ENCODE measurements at regions not wholly inside any gene's neighbourhood (a gene's known extent, or its start where the extent isn't known, plus 50 kb on each side); places are given as distances from the start of the nearest gene placed in this dataset.
"Not testable (repeated sequence)": the region's sequence is repeated elsewhere in the genome, so short reads cannot be mapped to it uniquely, and the experiment has no call there.

DNA sequence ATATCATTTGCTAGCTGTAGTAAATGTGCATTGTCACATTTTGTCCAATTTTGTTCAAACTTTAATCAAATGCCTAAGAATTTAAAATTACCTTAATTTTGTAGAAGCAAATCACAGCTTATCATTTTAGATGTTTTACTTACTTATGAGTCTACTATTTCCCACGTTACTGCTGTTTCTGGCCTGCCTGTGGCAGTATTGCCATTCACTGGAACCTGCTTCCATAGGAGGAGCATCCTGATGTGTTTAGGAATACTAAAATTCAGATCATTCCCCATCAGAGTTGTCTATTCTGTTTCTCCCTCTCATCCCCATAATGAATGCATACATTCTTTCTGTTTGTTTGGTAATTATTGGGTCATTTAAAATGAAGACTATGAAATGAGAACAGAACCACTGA lies 119.5 kb upstream of the SNRPN start:
- DNase-seq (ENCODE audit: low read depth): no peak

GRCh38 chr15:24848050-24848449 lies 106.7 kb upstream of the SNRPN start:
- no peak for DNase-seq (ENCODE audit: low read depth)

DNA sequence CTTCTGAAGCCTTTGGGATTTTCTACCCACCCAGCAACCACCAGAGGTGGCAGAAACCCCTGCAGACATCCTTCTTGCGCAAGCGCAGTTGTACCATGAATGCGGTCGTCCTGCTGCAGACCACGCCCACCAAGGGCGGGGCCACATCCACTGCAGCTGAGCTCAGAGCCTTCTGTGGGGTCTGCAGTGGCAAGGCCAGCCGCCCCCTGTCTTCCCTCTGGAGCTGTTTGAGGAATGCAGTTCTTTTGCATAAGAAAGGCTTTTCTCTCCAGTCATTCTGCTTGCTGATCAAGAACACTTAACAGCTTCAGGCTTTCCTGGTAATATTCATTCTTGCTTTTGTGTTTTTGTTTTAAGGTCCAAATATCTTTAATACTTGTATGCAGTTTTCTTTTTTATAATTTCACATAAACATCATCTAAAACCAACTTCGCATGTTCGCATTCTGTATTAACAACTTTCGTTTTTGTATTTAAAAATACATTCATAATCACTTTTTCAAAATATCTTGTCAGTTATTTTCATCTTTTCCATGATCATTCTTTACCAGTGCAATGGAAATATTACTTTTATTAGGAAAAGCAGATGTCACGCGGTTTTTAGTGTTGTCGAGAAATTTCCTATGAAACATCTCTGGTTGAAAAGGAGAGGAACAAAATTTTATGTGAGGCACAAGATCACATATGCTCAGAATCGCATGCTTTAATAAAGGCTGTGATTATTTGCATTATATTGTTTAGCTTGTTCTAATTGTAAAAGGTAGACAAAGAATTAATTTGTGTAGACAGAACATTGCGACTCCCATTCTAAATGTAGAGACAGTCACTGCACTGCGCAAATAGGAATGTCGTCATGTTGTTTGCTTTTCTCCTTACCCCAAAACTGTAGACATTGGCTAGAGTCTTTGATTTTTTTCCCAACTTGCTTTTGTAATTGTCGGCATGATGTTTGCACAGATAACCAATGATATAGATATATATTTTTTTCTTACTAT lies 98.1 kb upstream of the SNRPN start:
- no peak for DNase-seq (ENCODE audit: low read depth)

DNA sequence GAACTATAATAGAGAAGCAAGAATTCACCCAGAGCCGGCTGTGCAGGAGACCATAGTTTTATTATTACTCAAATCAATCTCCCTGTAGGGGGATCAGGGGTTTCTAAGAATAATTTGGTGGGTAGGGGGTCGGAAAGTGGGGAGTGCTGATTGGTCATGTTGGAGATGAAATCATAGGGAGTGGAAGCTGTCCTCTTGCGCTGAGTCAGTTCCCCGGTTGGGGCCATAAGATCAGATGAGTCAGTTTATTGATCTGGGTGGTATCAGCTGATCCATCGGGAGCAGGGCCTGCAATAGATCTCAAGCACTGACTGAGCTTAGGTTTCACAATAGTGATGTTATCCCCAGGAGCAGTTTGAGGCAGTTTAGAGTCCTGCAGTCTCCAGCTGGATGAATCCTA lies 97.0 kb upstream of the SNRPN start:
- no peak for DNase-seq (ENCODE audit: low read depth)

DNA sequence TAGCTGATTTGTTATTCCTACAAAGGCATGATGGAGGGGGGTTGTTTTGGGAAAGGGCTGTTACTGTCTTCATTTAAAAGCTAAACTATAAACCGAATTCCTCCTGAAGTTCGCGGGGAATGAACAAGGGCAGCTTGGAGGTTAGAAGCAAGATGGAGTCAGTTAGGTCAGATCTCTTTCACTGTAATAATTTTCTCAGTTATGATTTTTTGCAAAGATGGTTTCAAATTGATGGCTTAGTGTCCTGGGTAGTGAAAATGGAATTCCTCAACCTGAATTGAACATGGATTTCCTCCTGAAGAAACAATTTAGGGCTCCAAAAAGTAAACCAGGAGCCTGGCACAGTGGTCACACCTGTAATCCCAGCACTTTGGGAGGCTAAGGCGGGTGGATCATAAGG lies 96.6 kb upstream of the SNRPN start:
- not testable (repeated sequence) for DNase-seq (ENCODE audit: low read depth)

DNA sequence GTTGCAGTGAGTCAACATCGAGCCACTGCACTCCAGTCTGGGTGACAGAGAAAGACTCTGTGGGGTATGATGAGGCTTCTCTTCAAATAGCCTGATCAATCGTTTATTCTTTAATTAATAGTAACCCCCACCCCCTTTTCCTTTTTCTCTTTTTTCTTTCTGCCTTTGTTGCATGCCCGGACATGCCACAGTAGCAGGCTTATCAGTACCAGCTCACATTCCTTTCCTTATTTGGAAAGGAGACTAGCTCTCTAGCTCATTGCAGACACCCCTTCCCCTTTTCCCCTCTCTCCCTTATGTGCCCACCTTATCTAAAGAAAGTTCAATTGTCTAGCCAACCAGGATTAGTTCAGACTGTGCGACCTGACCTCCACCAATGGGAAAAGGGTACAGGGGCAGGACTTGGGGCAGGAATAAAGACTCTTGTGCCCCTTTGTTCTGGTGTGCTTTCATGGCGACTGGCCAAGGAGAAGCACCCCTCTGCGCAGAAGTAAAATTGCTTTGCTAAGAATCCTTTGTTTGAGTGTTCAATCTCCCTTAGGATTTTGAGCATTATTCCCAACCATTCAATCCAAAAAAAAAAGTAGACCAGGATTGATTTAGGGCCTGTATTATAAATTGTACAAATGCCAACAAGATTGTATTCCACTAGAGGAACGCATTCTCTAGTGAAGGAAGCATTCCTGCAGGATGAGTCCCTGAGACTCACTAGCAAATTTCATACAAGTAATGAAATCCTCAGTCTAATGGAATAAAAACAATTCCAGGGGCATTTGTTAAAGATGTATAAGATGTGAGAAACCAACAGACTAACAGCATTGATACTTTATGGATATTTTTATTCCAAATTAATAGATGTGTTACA lies 95.8 kb upstream of the SNRPN start:
- DNase-seq (ENCODE audit: low read depth): no peak

- DNase-seq (ENCODE audit: low read depth): no peak
Observed at GRCh38 chr15:24861014-24861690, 93.6 kb upstream of the SNRPN start.

- DNase-seq (ENCODE audit: low read depth): no peak
Observed at GRCh38 chr15:24862726-24863521, 91.9 kb upstream of the SNRPN start.

- DNase-seq (ENCODE audit: low read depth): no peak
Observed at GRCh38 chr15:24865303-24865702, 89.5 kb upstream of the SNRPN start.

GRCh38 chr15:24877174-24877573 lies 77.6 kb upstream of the SNRPN start:
- DNase-seq (ENCODE audit: low read depth): no peak

- DNase-seq (ENCODE audit: low read depth): no peak
Observed at GRCh38 chr15:24878153-24878552, 76.6 kb upstream of the SNRPN start.

DNA sequence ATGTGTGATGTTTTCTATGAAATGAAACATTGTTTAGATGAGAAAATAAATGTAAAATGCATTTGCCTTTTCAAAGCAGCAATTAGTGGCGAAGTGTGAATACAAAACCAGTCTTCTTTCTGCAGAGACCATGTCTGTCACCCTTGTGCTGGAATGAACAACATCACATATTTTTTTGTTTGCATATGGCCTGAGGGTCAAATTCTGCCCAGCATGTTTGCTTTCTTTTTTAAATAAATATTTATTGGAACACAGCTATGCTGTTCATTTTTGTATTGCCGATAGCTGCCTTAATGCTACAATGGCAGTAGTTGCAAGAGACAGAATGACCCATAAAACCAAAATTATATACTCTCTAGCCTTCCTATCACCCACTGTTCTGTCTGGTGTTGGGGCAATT lies 75.3 kb upstream of the SNRPN start:
- no peak for DNase-seq (ENCODE audit: low read depth)

- DNase-seq (ENCODE audit: low read depth): no peak
Observed at GRCh38 chr15:24880663-24881062, 74.1 kb upstream of the SNRPN start.

GRCh38 chr15:24886538-24886937 lies 68.2 kb upstream of the SNRPN start:
- no peak for DNase-seq (ENCODE audit: low read depth)

DNA sequence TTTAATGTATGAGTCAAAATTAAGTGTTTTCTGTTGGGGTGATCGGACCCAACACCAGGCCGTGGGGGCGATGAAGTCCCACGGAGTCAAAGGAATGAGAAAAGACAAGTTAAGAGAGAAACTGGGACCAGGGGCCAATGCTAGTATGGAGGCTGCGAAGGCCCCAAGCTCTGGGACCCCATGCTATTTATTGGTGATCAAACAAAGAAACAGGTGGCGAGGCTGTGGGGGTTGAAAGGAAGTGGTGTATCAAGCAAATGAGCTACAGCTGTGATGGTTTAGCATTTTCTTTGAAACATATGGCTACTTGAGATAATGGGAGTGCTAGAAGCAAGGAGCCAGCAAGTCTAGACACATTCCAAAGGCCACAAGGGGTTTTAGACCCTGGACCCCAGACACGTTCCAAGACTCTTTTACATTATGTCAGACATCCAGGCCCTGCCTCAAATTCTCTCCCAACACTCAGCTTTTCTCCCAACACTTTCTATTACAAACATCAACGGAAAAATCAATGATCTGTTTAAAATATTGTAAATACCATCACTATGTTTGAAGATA lies 56.0 kb upstream of the SNRPN start:
- no peak for DNase-seq (ENCODE audit: low read depth)

GRCh38 chr15:24899367-24899766 lies 55.4 kb upstream of the SNRPN start:
- no peak for DNase-seq (ENCODE audit: low read depth)

DNA sequence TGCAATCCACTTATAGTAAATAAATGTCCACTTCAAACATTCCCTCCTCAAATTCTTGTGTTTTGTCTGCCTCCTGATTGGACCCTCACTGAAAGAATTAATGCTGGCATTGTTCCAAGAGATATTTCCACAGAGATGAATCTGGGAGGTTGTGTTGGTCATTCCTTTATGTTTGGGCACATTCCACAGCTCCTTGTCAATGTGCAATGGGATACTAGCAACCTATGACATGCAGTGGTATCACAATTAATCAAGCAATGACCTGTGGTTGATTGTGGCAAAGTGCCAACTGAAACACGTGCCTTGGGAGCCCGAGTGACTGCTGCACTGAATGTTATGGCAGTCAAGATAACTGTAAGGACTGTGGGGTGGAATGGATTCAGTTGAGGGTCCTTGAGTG lies 55.0 kb upstream of the SNRPN start:
- no peak for DNase-seq (ENCODE audit: low read depth)

GRCh38 chr15:24901409-24901808 lies 53.4 kb upstream of the SNRPN start:
- DNase-seq (ENCODE audit: low read depth): no peak

All from activated T-helper 9 cell treated with anti-CD3 and anti-CD28 coated beads, Interleukin-2, amount 50 U/mL, for 16 hours (primary cell).